GM23248 (cell line): ENCODE measurements at regions not wholly inside any gene's neighbourhood (a gene's known extent, or its start where the extent isn't known, plus 50 kb on each side); places are given as distances from the start of the nearest gene placed in this dataset.

Experiments
- DNase-seq: peaks from one replicate; pipeline ENCODE4 v3.0.0-alpha.2; 2015
- H2AFZ ChIP-seq: fragments of 200-600 bp; sonication (generic); 2 replicates; pipeline ENCODE4 v1.6.1; 2016; ENCODE audit warnings: antibody characterized with exemption
- H3F3A ChIP-seq: fragments of 200-600 bp; sonication (generic); 2 replicates; pipeline ENCODE4 v1.6.1; 2016; ENCODE audit warnings: mild to moderate bottlenecking, antibody characterized with exemption, mixed run types; ENCODE audit not compliant: insufficient read depth
- H3K27ac ChIP-seq: fragments of 200-600 bp; sonication (generic); 2 replicates; pipeline ENCODE4 v1.5.1; 2016; ENCODE audit warnings: mild to moderate bottlenecking
- H3K27me3 ChIP-seq: fragments of 200-600 bp; sonication (generic); replicated peaks from 2 replicates; pipeline ENCODE4 v1.6.1; 2016; ENCODE audit warnings: mild to moderate bottlenecking; ENCODE audit not compliant: insufficient read depth
- H3K36me3 ChIP-seq: fragments of 200-600 bp; sonication (generic); 2 replicates; pipeline ENCODE4 v1.6.1; 2016; ENCODE audit warnings: low read depth, mild to moderate bottlenecking
- H3K4me1 ChIP-seq: fragments of 200-600 bp; sonication (generic); 2 replicates; pipeline ENCODE4 v1.6.1; 2016; ENCODE audit warnings: mild to moderate bottlenecking; ENCODE audit not compliant: insufficient read depth
- H3K4me2 ChIP-seq: fragments of 200-600 bp; sonication (generic); one replicate; pipeline ENCODE4 v1.6.1; 2016; ENCODE audit warnings: mild to moderate bottlenecking; ENCODE audit not compliant: unreplicated experiment
- H3K4me3 ChIP-seq: fragments of 200-600 bp; sonication (generic); 2 replicates; pipeline ENCODE4 v1.5.1; 2016; ENCODE audit warnings: mild to moderate bottlenecking
- H3K79me2 ChIP-seq: fragments of 200-600 bp; sonication (generic); 2 replicates; pipeline ENCODE4 v1.6.1; 2016; ENCODE audit warnings: mild to moderate bottlenecking; ENCODE audit not compliant: insufficient read depth
- H3K9ac ChIP-seq: fragments of 200-600 bp; sonication (generic); 2 replicates; pipeline ENCODE4 v1.6.1; 2016; ENCODE audit warnings: mild to moderate bottlenecking
- H3K9me2 ChIP-seq: fragments of 200-600 bp; sonication (generic); 2 replicates; pipeline ENCODE4 v1.6.1; 2016; ENCODE audit warnings: mixed run types, mild to moderate bottlenecking, moderate library complexity; ENCODE audit not compliant: insufficient read depth
- H3K9me3 ChIP-seq: fragments of 200-600 bp; sonication (generic); one replicate; pipeline ENCODE4 v1.6.1; 2017; ENCODE audit warnings: low read depth
- H4K20me1 ChIP-seq: fragments of 200-600 bp; sonication (generic); 2 replicates; pipeline ENCODE4 v1.6.0; 2016; ENCODE audit not compliant: insufficient read depth
- EZH2 ChIP-seq: fragments of 200-600 bp; sonication (generic); IDR thresholded peaks from 2 replicates; pipeline ENCODE4 v1.6.1; 2018; ENCODE audit warnings: antibody characterized with exemption, mild to moderate bottlenecking; ENCODE audit not compliant: insufficient read depth, poor library complexity, severe bottlenecking
- EZH2phosphoT487 ChIP-seq: fragments of 200-600 bp; sonication (generic); IDR thresholded peaks from 2 replicates; pipeline ENCODE4 v1.6.1; 2018; ENCODE audit warnings: antibody characterized with exemption, moderate library complexity, mild to moderate bottlenecking, low read depth; ENCODE audit not compliant: insufficient read depth
- WGBS, 2 experiments: methylation state at CpG; one replicate each; pipeline ENCODE4 v1.1.6; 2015 to 2017; ENCODE audit warnings: low lambda C conversion rate in 2 of 2, low coverage in 1 of 2; ENCODE audit errors: missing lambda C conversion rate in 2 of 2; 5-methylcytosine and 5-hydroxymethylcytosine counted together
- in situ Hi-C: fragments of 300-500 bp; cut with MboI; formaldehyde crosslinking; loops from 2 replicates; pipeline ENCODE4 v1.15.0; 2020

DNA sequence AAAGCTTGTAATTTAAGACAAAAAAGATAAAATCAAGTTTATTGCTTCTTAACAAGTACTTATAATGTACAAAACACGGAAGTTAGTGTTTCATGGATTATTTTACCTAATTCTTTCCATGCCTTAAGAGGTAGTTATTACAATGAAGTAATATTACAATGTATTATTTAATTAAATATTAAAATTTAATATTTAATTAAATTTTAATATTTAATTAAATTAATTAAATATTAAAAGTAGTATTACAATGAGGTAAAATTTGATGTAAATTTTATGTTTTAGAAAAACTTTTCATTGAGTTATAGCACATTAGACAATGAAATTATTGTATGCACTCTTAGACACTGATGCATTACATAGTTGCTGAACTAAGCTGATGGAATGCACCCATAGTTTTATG lies 220.7 kb upstream of the NETO1 start:
- Histone ChIP-seq H3K79me2 (no peaks in the 10 kb centered on the region), H3K9me3 (no peaks in the 10 kb centered on the region), H3K27me3 (no peaks in the 10 kb centered on the region), H3K4me2 (no peak overlapping the region), H2AFZ (no peak overlapping the region), H3K9ac (no peak overlapping the region), H4K20me1 (no peaks in the 10 kb centered on the region), H3K4me1 (no peaks in the 10 kb centered on the region), H3K27ac (no peak overlapping the region), H3K9me2 (no peaks in the 10 kb centered on the region), H3K4me3 (no peak overlapping the region), H3K36me3 (no peaks in the 10 kb centered on the region), H3F3A (no peaks in the 10 kb centered on the region)
- 38 to 40% methylated on average over 1 of the region's 1 CpG for WGBS, 2 experiments
- in situ Hi-C loops: no loop called here
- TF ChIP-seq EZH2phosphoT487 (no peak), EZH2 (no peak)
- DNase-seq: no peak

DNA sequence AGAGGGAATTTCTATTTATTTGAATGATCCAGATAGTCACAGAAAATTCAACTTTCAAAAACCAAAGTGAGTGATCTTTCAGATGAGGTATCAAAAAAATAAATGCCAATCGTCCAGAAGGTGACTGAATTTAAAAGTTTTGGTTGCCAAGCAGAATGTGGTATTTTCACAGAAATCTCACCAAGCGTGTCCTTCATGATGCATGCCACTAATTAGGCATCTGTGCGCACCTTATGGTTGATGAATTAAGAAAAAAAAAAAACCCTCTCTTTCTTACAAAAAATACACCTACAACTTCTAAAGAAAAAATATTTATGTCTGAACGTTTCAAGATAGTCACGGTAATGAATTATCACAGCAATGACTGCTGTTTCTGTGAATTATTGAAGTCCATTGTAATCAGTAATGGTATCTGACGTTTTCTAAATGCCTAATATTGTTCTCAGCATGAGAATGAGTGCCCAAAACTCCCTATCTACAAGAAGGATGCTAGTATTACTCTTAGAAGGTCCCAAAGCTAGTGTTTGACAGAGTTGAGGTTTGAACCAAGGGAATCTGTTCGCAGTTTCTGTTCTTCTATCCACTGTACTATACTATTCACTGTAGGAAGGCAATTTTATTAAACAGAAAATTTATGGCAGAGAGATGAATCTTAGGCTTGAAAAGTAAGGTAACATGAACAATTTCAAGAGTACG lies 219.6 kb upstream of the NETO1 start:
- no peaks in the 10 kb centered on the region for H3K9me2 ChIP-seq
- H2AFZ ChIP-seq: no peak overlapping the region
- H3K4me3 ChIP-seq: no peak overlapping the region
- no peaks in the 10 kb centered on the region for H3K9me3 ChIP-seq
- TF ChIP-seq EZH2 (no peak), EZH2phosphoT487 (no peak)
- no peak overlapping the region for H3K9ac ChIP-seq
- H3K36me3 ChIP-seq: no peaks in the 10 kb centered on the region
- H4K20me1 ChIP-seq: no peaks in the 10 kb centered on the region
- in situ Hi-C loops: no loop called here
- no peak for DNase-seq
- 38 to 41% methylated on average over 8 of the region's 8 CpGs for WGBS, 2 experiments
- H3K4me1 ChIP-seq: no peaks in the 10 kb centered on the region
- no peak overlapping the region for H3K27ac ChIP-seq
- no peaks in the 10 kb centered on the region for H3F3A ChIP-seq
- H3K4me2 ChIP-seq: no peak overlapping the region
- H3K27me3 ChIP-seq: no peaks in the 10 kb centered on the region
- H3K79me2 ChIP-seq: no peaks in the 10 kb centered on the region

DNA sequence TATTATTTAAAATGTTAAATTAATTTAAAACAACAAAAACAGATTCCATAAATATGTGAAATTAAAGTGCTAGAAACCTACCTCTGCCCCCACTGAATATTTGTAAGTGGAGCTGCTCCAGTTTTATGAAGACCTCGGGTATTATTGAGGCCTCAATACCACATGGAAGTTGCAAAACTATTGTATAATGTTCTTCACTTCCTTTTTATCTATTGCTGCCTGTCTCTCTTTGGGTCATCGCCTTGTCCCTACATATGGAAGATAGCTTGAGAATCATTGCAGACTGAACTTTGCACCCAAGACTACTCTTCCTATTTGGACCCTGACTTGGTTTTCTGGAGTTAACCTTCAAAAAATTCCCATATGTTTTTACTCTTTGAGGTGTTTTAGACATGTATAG lies 212.1 kb upstream of the NETO1 start:
- H3K9me2 ChIP-seq: no peaks in the 10 kb centered on the region
- no peak overlapping the region for H3K27ac ChIP-seq
- no peaks in the 10 kb centered on the region for H3K36me3 ChIP-seq
- H3K27me3 ChIP-seq: no peaks in the 10 kb centered on the region
- in situ Hi-C loops: no loop called here
- H3K4me3 ChIP-seq: no peak overlapping the region
- H3F3A ChIP-seq: no peaks in the 10 kb centered on the region
- no peak overlapping the region for H2AFZ ChIP-seq
- TF ChIP-seq EZH2phosphoT487 (no peak), EZH2 (no peak)
- H3K4me1 ChIP-seq: no peaks in the 10 kb centered on the region
- H4K20me1 ChIP-seq: no peaks in the 10 kb centered on the region
- H3K9me3 ChIP-seq: no peaks in the 10 kb centered on the region
- WGBS, 2 experiments: 36 to 38% methylated on average over 2 of the region's 2 CpGs
- no peaks in the 10 kb centered on the region for H3K79me2 ChIP-seq
- H3K9ac ChIP-seq: no peak overlapping the region
- no peak for DNase-seq
- no peak overlapping the region for H3K4me2 ChIP-seq

DNA sequence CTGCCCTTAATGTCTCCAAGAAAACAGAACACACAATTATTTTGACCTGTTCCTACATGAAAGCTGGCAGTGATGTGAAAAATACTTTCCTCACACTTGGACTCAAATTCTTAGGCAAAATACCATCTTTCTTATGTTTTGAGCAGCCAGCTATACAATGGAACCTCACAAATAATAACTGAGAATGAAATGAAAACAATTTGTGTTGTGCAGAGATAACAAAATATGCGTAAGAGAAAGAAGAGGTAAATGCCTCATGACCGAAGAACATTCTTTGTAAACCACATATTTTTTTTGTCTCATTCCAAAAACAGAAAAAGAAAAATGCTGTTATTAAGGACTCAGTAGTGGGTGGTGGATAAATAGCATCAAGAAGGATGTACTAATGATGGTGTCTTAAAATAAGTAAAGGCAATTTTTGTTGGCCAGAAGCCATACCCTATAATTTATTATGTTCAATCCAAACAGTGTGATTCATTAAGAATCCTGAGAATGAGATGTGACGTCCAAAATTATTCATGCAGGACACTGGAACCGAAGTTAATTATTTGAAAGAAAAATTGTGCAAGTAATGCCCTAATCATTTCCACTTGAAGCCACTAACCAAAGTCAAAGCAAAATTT lies 193.0 kb upstream of the NETO1 start:
- Histone ChIP-seq H3K4me1 (no peaks in the 10 kb centered on the region), H3K9me2 (no peaks in the 10 kb centered on the region), H3K4me2 (no peak overlapping the region), H3K79me2 (no peaks in the 10 kb centered on the region), H3F3A (no peaks in the 10 kb centered on the region), H3K4me3 (no peak overlapping the region), H3K9ac (no peak overlapping the region), H4K20me1 (no peaks in the 10 kb centered on the region), H3K27ac (no peak overlapping the region), H3K9me3 (no peaks in the 10 kb centered on the region), H2AFZ (no peak overlapping the region), H3K36me3 (no peaks in the 10 kb centered on the region), H3K27me3 (no peaks in the 10 kb centered on the region)
- in situ Hi-C loops: no loop called here
- TF ChIP-seq EZH2phosphoT487: no peak
- no peak for TF ChIP-seq EZH2
- 3 to 4% methylated on average over 4 of the region's 4 CpGs for WGBS, 2 experiments
- peak; percentile 2 for DNase-seq
